K562 (cell line): ENCODE measurements at regions not wholly inside any gene's neighbourhood (a gene's known extent, or its start where the extent isn't known, plus 50 kb on each side); places are given as distances from the start of the nearest gene placed in this dataset.

Experiments used
- CREB5 ChIP-seq: fragments of 250-450 bp; sonication (Bioruptor Pico); IDR thresholded peaks from 2 replicates; pipeline ENCODE4 v1.5.0; 2020; ENCODE audit warnings: mild to moderate bottlenecking
- CTCF ChIP-seq, 3 experiments: IDR thresholded peaks in 2 of 3; conservative IDR thresholded peaks in 1 of 3; 2 replicates each; pipeline ENCODE4 v1.5.1; 2011 to 2012; ENCODE audit warnings: low read length in 3 of 3, mild to moderate bottlenecking in 3 of 3, control low read depth in 2 of 3, improper control_type of control experiment in 1 of 3, inconsistent platforms in 1 of 3, low read depth in 1 of 3, mixed read lengths in 1 of 3, moderate library complexity in 1 of 3; ENCODE audit not compliant: insufficient read depth in 2 of 3
- E4F1 ChIP-seq: fragments of 250-450 bp; sonication (Bioruptor Pico); IDR thresholded peaks from 2 replicates; pipeline ENCODE4 v1.5.0; 2021; ENCODE audit warnings: mild to moderate bottlenecking, borderline replicate concordance
- ESRRA ChIP-seq: fragments of 450-650 bp; IDR thresholded peaks from 2 replicates; pipeline ENCODE4 v1.6.1; 2014; ENCODE audit warnings: low read depth, mild to moderate bottlenecking, moderate library complexity, borderline replicate concordance
- MAX ChIP-seq: sonication (generic); formaldehyde crosslinking; IDR thresholded peaks from 2 replicates; pipeline ENCODE4 v1.9.0; 2022; ENCODE audit warnings: mild to moderate bottlenecking, missing genetic modification reagents
- MEF2D ChIP-seq: conservative IDR thresholded peaks from 2 replicates; pipeline ENCODE4 v1.6.1; 2016; ENCODE audit warnings: low read depth, missing genetic modification characterization, missing compliant biosample characterization
- MXI1 ChIP-seq: IDR thresholded peaks from 2 replicates; pipeline ENCODE4 v1.6.1; 2011; ENCODE audit warnings: low read depth, mild to moderate bottlenecking, improper control_type of control experiment, low read length
- MYNN ChIP-seq, 2 experiments: sonication (generic); formaldehyde crosslinking in 1 of 2; IDR thresholded peaks; 2 replicates each; pipeline versions ENCODE4 v1.5.0 to v1.6.1; 2016 to 2020; ENCODE audit warnings: antibody characterized with exemption in 1 of 2, missing genetic modification reagents in 1 of 2
- POU5F1 ChIP-seq: fragments of 150-350 bp; IDR thresholded peaks from 2 replicates; pipeline ENCODE4 v1.6.1; 2014; ENCODE audit warnings: borderline replicate concordance, low read length, low read depth, mild to moderate bottlenecking; ENCODE audit not compliant: partially characterized antibody
- SIN3A ChIP-seq, 2 experiments: fragments of 150-350 bp in 1 of 2; IDR thresholded peaks; 2 replicates each; pipeline ENCODE4 v1.6.1; 2011 to 2016; ENCODE audit warnings: borderline replicate concordance in 2 of 2, low read depth in 2 of 2, low read length in 2 of 2, mild to moderate bottlenecking in 2 of 2, moderate library complexity in 2 of 2; ENCODE audit not compliant: control insufficient read depth in 1 of 2
- SP1 ChIP-seq: sonication (generic); formaldehyde crosslinking; IDR thresholded peaks from 2 replicates; pipeline ENCODE4 v1.8.1; 2022; ENCODE audit warnings: mild to moderate bottlenecking, missing genetic modification reagents
- TAF1 ChIP-seq: IDR thresholded peaks from 2 replicates; pipeline ENCODE4 v1.6.1; 2011; ENCODE audit warnings: mild to moderate bottlenecking, low read length, moderate library complexity; ENCODE audit not compliant: insufficient read depth, control insufficient read depth, severe bottlenecking; ENCODE audit errors: extremely low read depth
- ZNF12 ChIP-seq: sonication (generic); formaldehyde crosslinking; IDR thresholded peaks from 2 replicates; pipeline ENCODE4 v1.4.0; 2020; ENCODE audit warnings: mild to moderate bottlenecking, missing genetic modification reagents
- ZNF121 ChIP-seq: sonication (generic); formaldehyde crosslinking; conservative IDR thresholded peaks from 2 replicates; pipeline ENCODE4 v1.8.0; 2022; ENCODE audit warnings: missing genetic modification reagents

- no peak for TF ChIP-seq SP1 (CRISPR knock-in tag)
- TF ChIP-seq CTCF (IDR thresholded peaks at IDR 0.05 in 2 of 3, conservative IDR thresholded peaks at IDR 0.05 in 1 of 3; ENCODE audit: insufficient read depth in 2 of 3, low read depth in 1 of 3, low read length in 3 of 3) = no peak
- no peak for TF ChIP-seq ESRRA
- TF ChIP-seq CREB5 (CRISPR knock-in tag) = no peak
- TF ChIP-seq TAF1 = no peak
- TF ChIP-seq MAX (CRISPR knock-in tag) = no peak
- TF ChIP-seq MXI1 = no peak
- no peak for TF ChIP-seq ZNF121
- TF ChIP-seq SIN3A (IDR thresholded peaks at IDR 0.05; ENCODE audit: borderline replicate concordance in 2 of 2, control insufficient read depth in 1 of 2, low read depth in 2 of 2, low read length in 2 of 2) = no peak
- TF ChIP-seq MEF2D (tag) = no peak
- TF ChIP-seq ZNF12 = no peak
- no peak for TF ChIP-seq POU5F1
- TF ChIP-seq E4F1 (CRISPR knock-in tag) = no peak
- TF ChIP-seq MYNN (IDR thresholded peaks at IDR 0.05) = no peak
- no peak for TF ChIP-seq MYNN (CRISPR knock-in tag; IDR thresholded peaks at IDR 0.05)
These were observed 152.2 kb upstream of the RFC3 start for GRCh38 chr13:33665626-33666175.
